ENCODE measurements at regions not wholly inside any gene's neighbourhood (a gene's known extent, or its start where the extent isn't known, plus 50 kb on each side); places are given as distances from the start of the nearest gene placed in this dataset.

- H3K36me3 ChIP-seq (replicated peaks in 1 of 2; ENCODE audit: control insufficient read depth in 1 of 2, insufficient read depth in 2 of 2, low read length in 2 of 2): no peaks in the 10 kb centered on the region
- POLR2A ChIA-PET: no interaction called here
- FAIRE-seq (no peak), DNase-seq (ENCODE audit: low spot score) (no peak), ATAC-seq (no peak)
- no peak overlapping the region for H3K4me2 ChIP-seq (ENCODE audit: low read depth, low read length)
- H3K9me3 ChIP-seq (ENCODE audit: low read length): peaks cover 2% of the 10 kb centered on the region
- H3K27me3 ChIP-seq (ENCODE audit: control insufficient read depth in 1 of 2, insufficient read depth in 2 of 2, low read length in 2 of 2): no peaks in the 10 kb centered on the region
- no peak overlapping the region for H3K9ac ChIP-seq (ENCODE audit: insufficient read depth, low read depth, low read length)
- no TSS peak for BruUV-seq (replicated peaks)
- TF ChIP-seq FOXP1 (IDR thresholded peaks at IDR 0.05): no peak
- no peak for TF ChIP-seq FOXP1 (CRISPR knock-in tag; IDR thresholded peaks at IDR 0.05)
- no peak for TF ChIP-seq ESRRA (CRISPR knock-in tag; IDR thresholded peaks at IDR 0.05; ENCODE audit: low read depth)
- no peak for TF ChIP-seq NRL (CRISPR knock-in tag; IDR thresholded peaks at IDR 0.05; ENCODE audit: borderline replicate concordance)
- peak; percentile 74 for TF ChIP-seq MAFF (IDR thresholded peaks at IDR 0.05; ENCODE audit: low read depth, low read length)
- TF ChIP-seq MAFK (conservative IDR thresholded peaks at IDR 0.05 in 1 of 2, IDR thresholded peaks at IDR 0.05 in 1 of 2; ENCODE audit: low read length in 2 of 2): peak; percentile 68 to 88
- in situ Hi-C loops (cut with HindIII; ENCODE audit: extremely low pct_ligation_motif_present, low pct_unique_long_range_greater_than_20kb) (no loop called here), intact Hi-C loops (cut with micrococcal nuclease; ENCODE audit: unreplicated experiment) (no loop called here)
- H3K79me2 ChIP-seq (ENCODE audit: insufficient read depth, low read length): no peaks in the 10 kb centered on the region
- WGBS (ENCODE audit: low lambda C conversion rate): 38% methylated on average over 2 of the region's 2 CpGs
- no peaks in the 10 kb centered on the region for H4K20me1 ChIP-seq (ENCODE audit: insufficient read depth, low read length)
- H3K27ac ChIP-seq (ENCODE audit: extremely low read length, insufficient read depth, low read length): no peak overlapping the region
- H3K4me3 ChIP-seq (replicated peaks in 1 of 3; ENCODE audit: insufficient read depth in 1 of 3, low read depth in 2 of 3, low read length in 3 of 3): no peak overlapping the region
- H2AFZ ChIP-seq (ENCODE audit: low read length): no peak overlapping the region
- H3K4me1 ChIP-seq (ENCODE audit: insufficient read depth, low read length): no peaks in the 10 kb centered on the region
- CTCF ChIA-PET (ENCODE audit: low intra/inter-chr PET ratio, low total read pairs): no interaction called here
Observed at GRCh38 chr2:67986258-67986657, 76.5 kb downstream of the C1D start.
